Stimulated activated CD8-positive, alpha-beta memory T cell treated with anti-CD3 and anti-CD28 coated beads, Interleukin-12 subunit alpha, Interleukin-12 subunit beta, amount 100 ng/mL, for 1 hour (primary cell): ENCODE measurements at regions not wholly inside any gene's neighbourhood (a gene's known extent, or its start where the extent isn't known, plus 50 kb on each side); places are given as distances from the start of the nearest gene placed in this dataset.

Experiments used
- DNase-seq: peaks from one replicate; pipeline ENCODE4 v3.0.0-alpha.2; 2020; ENCODE audit warnings: low read depth

DNA sequence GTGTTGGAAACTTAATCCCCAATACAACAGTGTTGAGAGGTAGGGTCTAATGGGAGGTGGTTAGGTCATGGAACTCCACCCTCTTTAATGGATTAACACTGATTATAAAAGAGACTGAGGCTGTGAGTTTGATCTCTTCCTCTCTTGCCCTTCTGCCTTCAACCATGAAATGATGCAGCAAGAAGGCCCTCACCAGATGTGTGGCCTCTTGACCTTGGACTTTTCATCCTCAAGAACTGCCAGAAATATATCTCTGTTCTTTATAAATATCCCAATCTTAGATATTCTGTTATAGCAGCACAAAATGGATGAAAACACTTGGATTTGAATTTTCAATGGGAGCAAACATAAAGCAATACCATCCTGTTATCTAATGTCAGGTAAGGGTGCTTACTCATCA, 67.6 kb downstream of the NMUR2 start:
- no peak for DNase-seq

DNA sequence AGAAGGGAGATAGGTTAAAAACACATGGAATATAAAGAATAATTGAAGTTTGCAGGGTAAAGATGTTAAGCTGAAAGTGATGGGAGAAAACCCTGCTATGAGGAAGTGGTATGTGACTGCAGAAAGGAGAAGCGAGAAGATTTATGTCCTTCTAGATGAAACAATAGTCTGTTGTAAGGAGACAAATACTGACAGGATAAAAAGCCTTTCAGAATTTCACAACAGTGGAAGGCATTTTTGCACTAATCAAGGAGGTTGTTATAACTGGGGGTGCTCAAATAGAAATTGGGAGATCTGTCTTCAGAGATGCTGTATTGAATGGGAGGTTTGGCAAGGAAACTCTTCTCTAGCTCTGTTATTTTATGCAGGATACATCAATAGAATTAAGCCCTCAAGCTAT, 69.6 kb downstream of the NMUR2 start:
- DNase-seq: no peak

DNA sequence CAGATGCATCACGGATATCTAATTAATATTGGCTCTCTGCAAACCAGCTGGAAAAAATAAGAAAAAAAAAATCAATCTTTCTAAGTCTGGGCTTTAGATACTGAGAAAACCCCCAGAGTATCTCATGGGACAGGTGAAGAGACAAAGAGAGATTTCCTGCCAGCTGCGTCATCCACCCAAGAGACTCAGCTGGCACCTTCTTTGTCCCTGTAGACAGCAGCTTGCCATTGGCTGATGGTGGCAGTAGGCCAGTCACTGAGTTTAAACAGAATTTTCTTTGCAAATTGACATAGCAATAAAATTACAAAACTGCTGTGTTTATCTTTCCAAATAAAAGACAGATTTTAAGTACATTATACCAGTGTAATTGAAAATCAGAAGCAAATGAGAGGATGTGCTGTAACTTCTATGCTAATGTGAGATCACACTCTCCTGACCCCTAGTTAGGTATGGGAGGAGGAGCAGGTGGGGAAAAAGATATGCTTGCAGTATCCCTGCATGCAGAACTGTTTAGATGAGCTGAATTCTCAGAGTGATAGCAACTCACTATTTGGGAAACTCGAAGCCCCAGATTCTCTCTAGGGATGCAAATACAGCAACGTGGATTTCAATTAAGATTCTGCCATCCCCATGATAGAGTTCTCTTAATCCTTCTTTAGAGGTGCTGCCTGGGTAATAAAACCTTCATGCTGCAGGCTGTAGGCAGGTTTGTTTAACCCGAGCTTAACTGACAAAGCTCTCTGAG, 72.2 kb downstream of the NMUR2 start:
- DNase-seq: no peak

DNA sequence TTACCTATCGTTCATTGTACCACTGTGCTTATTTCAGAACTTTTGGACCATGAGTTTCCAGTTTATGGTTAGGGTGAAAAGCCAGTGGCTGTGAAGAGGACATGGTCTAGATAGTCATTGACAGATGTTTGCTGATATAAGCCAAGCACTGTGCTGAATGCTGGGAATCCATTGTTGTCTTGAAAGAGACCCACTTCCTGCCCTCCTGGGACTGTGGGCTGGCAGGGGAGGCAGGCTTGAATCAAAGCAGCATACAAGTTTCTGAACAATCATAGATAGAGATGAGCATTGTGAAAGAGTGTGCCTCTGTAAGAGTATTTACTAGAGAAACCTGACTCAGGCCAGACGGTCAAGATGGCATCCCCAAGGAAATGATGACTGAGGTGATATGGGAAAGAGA, 73.4 kb downstream of the NMUR2 start:
- no peak for DNase-seq

DNA sequence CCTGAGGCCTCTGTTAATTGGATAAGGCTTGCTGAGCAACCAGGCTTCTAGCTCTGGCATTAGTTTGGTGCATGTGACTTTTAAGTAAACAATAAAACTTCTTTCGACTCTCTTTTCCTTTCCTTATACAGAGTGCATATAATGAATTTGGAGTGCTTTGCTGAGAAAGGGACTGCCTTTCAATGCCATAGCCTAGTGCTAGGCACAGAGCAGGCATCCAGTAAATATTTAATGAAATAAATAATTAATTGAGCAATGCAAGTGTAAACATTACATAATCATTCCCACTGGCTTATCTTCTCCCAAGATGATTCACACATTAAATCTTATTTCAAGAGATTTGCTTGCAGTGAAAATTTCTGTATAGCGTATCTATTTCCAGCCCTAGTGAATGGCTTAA, 74.1 kb downstream of the NMUR2 start:
- DNase-seq: no peak

DNA sequence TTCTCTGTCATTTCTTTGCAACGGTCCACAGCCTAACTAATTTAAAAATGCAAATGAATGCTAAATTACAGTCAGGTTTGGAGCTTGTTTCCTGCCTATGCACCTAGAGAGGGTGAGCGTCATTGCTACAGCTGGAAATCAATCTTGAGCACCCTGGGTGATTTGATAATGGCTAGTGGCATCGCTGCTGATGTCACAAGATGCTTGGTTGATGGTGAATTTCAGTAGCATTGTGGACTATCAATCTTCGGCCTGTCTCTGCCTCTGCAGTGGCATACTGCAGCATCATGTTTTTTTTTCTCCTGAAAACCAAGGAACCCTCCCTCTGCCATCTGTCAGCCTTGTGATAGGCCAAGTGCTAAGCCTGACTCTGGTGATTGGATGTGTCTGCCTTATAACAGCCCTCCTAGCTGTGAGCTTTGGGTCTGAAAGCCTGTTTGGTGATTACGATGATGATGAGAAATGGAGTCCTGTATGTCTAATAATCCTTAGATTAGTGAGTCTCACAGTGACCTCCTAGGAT, 75.3 kb downstream of the NMUR2 start:
- no peak for DNase-seq

DNA sequence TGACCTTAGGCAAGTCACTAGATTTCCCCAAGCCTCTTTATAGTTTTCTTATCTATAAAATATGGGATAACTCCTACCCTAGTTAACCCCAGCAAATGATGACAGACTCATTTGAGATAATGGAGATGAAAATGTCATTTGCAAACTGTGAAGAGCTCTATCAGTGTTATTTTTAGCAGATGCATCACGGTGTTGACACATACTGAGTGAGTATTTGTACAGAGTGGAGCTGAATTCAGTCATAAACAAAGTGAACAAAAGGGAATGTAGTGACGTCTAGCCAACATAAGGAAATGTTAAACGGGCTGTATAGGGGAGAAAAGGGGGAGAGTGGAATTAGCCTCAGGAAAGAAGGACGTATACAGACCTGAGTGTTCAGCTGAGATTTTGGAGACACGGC, 75.9 kb downstream of the NMUR2 start:
- DNase-seq: no peak

DNA sequence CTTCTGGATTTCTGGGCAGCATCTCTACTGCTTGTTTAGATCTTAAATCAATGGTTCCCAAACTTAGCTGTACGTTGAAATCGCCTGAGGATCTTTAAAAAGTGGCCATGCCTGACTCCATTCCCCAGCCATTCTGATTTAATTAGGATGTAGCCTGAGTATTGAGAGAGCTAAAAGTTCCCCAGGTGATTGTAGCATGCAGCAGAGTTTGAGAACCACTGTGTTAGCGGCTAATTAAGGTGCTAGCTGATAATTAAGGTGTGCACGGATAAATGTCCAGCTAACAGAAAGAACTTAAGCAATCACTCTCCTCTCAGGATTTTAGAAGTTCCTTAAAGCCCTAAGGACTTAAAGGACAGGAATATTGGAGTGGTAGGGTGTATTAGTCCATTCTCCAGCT, 89.1 kb downstream of the NMUR2 start:
- no peak for DNase-seq

DNA sequence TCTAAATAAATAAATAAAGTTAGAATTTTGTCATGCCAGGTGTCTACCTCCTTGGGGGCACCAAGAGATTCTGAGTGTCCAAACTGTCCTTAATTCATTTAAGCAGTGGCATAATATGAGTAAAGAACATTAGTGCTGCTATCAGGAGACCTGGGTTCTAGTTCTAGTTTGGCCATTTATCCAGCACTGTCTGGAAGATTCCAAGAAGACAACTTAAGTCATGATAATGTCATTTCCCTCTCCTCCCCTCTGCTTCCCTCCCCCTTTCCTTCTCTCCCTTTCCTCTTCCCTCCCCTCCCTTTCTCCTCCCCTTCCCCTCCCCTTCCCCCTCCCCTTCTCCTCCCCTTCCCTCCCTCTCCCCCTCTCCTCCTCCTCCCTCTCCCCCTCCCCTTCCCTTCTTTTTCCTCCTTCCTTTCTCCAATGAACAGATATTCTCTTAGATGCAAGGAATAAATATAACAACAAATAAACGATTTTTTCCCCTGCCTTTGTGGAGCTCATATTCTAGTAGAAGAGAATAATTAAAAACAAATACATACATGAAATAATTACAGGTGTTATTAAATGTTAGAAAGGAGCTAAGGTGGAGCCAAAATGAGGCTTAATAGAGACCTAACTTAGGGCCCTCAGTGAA, 90.8 kb downstream of the NMUR2 start:
- no peak for DNase-seq

DNA sequence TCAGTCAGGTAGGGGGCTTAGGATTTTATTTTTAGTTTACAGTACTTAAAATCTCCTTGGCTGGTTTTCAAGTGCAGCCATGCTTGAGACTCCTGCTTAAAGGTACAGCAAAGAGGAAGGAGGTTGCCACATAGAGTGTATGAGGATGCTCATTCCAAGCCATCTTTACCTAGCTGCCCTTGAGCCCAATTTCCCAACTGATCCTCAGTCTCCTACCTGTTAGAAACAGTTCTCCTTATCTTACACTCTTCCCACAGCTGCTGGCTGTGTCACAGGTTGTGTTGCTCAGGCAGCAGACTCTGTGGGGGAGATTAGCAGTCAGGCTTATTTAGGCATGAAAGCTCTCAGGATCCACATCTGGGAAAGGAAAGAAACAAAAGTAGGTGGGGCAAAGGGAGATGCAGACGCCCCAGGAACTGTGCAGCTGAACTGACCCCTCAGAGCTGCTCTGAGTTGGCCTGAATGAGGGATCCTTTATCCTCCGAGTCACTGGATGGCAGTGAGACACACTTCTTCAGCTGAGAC, 95.1 kb downstream of the NMUR2 start:
- no peak for DNase-seq

DNA sequence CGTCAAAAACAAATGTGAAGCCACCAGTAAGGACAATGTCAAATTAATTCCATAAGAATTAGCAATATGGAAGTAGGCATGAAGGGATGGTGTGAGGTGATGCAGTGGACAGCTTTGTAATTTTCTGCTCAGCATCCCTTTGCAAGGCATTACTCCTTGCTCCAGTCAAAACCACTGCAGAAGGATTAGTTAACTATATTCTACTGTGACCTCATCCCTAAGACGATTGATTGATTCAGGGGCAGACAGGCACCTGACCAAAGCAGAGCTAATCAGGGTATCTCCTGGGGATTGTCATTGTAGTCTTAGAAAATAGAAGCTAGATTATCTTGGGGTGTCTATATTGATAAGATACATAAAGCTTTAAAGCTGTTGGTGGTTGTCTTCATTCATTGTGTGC, 98.7 kb downstream of the NMUR2 start:
- no peak for DNase-seq

DNA sequence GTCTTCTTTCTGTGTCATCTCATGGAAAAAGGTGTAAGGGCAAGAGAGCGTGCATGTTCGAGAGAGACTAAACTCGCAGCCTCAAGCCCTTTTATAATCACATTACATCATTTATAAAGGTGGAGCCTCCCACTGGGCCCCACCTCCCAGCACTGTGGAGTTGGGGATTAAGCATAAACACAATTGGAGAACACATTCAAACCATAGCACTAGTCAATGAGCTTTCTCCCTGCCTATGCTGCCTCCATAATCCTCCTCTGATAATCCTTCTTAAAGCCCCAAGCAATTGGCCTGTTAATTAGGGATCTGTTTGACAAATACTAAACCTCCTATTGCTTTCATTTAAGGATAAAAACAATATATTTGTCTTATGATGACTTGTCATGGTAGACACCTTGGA, 99.6 kb downstream of the NMUR2 start:
- no peak for DNase-seq

DNA sequence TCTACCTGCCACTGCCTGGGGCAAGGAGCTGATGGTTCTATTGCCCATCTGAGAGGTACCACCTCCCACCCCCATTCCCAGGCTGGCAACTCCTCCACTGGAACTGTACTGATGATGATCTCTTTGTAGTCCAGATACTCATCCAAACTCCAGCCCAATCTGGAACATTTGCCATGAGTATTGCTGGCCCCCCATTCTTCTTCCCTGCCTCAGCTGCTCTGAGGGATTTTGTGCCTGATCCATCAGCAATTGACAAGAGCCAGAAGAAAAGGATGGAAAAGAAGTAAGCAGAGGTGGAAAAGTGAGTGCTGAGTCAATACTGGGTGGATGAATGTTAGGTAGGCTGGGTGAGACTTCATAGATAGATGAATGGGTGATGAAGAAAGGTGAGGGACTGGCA, 101.2 kb downstream of the NMUR2 start:
- DNase-seq: no peak

DNA sequence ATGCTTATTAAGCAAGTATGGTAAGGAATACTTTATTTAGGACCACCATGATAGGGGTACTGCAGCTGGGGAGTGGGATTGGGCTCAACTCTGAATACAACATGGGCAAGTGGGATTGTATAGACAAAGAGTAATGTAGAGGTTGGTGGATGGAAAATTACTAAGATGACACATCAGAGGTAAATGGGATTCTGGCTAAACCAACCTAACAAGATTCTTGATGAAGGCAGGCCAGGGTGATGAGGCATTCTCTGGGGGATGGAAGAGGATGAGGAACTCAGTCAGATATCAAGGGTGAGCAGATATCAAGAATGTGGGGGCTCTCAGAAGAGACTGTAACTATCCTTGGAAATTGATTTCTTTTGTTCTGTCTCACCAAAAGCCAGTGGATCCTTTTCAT, 107.2 kb downstream of the NMUR2 start:
- no peak for DNase-seq

DNA sequence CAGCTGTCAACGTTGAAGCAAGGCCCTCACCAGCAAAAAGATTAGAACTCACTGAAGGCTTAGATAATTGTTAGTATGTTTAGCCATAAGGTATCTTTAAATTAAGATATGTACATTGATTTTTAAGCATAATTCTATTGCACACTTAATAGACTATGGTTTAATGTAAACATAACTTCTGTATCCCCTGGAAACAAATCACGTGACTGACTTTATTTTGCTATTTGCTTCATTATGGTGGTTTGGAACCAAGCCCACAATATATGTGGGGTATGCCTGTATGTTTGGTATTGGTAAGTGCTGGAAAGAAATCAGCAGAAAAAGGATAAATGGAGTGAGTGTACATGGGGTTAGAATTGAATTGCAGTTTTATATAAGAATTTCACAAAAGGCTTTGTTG, 111.9 kb downstream of the NMUR2 start:
- DNase-seq: no peak

DNA sequence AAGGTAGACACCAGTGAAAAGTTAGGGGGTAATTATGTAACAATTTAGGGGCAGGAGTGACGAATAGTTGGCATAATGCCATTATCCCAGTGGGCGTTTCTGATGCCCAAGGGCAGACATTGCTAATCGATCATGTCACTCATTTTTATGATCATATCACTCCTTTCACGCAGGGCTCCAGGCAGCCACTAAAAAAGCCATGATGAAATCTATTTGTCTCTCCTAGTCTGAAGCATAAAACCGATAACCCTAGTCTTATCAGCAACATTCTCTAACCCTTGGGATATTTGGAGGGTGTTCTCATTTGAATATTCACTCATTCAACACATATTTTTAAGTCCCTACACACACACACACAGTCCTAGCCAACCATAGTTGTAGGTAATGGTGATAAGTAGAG, 114.9 kb downstream of the NMUR2 start:
- no peak for DNase-seq

DNA sequence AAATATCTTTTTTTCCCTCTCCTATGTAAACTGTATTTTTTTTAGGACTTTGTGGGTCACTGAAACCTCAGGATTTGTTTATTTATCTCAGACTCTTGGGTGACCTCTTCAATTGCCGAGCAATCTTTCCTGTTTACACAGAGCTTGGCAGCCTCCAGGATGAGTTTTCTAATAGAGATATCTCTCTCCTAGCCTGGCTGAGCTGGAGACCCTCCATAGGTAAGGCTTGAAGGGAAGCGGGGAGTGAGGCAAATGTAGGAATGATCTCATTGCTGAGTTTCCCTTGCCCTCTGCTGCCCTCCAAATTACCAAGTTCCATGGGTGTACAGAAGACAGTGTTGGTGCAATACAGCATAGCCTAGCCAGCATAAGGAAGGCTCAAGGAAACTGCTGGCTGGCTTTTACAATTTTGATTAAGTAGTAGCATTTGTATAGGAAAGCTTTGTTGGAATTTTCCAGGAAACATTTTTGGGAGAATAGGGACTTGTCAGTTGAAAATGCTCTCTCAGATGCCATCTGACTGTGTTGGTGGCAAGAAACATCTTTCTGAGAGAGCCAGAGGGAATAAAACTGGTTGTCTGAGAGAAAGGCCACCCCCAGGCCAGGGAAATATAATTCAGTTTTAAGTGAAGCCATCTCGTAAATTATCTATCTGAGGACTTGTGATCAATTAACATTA, 116.0 kb downstream of the NMUR2 start:
- no peak for DNase-seq

DNA sequence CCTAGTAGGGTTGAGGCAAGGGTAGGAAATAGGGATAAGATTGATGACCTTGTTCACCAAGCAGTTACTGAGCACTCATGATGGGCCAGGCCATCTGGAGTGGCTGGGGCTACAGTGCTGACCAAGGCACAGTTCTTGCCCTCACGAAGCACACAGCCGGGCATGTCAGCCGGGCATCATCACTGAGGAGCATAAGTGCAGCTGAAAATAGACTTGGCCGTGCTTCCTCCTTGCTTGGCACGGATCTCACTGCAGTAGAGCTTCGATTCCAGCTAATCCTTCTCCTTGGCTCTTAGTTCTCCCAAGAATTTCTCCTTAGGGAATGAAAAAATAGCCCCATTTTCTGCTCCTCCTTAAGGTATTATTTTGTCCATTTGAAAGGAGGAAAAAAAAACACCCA, 116.6 kb downstream of the NMUR2 start:
- no peak for DNase-seq

DNA sequence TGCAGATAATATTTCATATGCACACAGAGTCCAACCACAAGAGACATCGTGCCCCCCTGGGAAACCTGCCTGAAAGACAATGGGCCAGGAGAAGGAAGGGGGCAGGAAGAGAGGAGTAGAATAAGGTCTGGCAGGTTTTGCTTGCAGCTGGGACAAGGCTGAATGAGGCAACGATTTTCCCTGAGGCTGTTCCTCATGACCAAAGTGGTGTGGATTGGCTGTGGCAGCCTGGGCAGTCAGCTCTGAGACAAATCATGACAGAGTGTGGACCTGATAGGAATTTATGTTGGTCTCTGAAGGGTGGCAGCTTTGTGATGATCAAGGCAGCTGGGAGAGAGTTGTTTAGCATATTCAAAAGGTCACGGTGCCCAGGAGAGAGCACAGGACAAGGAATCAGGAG, 119.3 kb downstream of the NMUR2 start:
- DNase-seq: no peak

DNA sequence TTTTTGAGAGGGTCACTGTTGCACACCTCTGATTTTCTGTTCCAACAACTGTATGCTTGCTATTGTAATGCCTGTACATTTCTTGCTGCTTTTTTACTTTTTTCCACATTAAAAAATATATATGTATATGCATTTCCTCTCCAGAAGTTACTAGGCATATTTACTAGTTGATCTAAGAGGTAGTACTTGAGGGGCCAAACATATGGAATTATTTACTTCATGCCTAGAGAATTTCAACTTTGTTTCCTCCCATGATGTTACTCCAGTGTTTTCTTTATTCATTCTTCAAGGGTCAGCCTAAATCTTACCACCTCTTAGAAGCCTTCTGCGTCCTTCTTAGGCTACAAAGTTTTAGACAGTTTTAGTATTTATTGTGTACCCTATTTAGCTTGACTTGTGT, 122.7 kb downstream of the NMUR2 start:
- no peak for DNase-seq

DNA sequence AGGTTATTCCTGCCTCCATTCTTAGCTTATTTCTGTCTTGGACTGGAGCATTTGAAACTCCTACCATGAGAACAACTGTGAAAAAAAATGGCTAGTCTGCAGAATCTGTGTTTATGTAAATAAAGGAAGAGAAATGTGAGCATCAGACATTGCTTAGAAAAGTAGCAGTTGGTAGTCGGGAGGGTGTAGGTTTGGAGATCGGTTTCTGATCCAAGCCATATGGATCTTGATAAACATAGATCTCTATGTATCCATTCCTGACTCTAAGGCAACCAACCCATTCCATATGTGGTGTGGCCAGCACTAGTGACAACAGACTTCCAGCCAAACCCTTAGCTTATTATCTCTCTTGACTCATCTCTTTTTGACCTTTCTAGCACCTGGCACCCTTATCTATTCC, 127.1 kb downstream of the NMUR2 start:
- DNase-seq: no peak

DNA sequence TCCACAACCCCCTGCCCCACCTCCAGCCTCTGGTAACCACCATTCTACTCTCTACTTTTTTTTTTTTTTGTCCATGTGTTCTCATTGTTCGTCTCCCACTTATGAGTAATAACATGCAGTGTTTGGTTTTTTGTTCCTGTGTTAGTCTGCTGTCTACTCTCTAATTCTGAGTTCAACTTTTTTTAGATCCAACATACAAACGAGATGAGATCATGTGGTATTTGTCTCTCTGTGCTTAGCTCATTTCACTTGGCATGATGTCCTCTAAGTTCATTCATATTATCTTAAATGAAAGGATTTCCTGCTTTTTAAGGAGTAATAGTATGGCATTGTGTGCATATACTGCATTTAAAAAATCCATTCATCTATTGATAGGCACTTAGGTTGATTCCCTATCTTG, 130.9 kb downstream of the NMUR2 start:
- no peak for DNase-seq

DNA sequence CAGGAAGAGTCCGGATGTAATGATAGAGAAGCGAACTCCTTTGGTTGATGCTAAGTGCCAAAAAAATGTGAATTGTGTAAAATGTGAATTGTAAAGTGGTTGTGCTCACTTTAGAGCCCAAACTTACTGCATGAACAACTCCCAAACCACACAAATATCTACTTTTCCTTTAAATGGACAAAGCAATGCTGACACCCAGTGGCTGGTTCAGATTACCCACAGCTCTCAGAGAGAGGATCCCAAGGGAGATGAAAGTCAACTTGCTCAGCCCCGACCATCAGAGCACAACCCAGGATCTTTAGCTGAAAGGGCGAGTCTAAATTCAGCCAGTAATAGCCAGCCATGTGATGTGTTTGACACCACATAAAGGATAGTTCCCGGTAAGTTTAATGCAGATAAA, 133.7 kb downstream of the NMUR2 start:
- no peak for DNase-seq
